ENCODE measurements at regions not wholly inside any gene's neighbourhood (a gene's known extent, or its start where the extent isn't known, plus 50 kb on each side); places are given as distances from the start of the nearest gene placed in this dataset.

DNA sequence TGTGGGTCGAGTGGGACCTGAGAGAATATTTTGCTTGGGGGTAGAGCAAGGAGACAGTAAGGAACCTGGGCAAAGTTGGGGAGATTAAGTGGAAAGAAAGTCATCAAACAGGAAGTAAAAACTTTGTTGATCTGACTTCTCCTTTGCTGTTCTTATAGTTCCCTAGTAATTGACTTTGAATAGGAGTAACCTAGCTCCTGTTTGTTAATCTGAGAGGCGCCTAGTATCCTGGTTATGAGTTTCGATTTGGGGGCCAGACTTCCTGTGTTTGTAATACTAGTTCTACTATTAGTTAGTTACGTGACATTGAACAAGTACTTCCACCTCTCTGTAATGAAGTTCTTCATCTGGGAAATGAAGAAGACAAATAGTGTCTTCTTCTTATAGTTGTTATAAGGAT, 99.1 kb downstream of the ZNF365 start:
- POLR2A ChIA-PET (ENCODE audit: unreplicated experiment) = no interaction called here
- no TSS peak for BruUV-seq (replicated peaks)

DNA sequence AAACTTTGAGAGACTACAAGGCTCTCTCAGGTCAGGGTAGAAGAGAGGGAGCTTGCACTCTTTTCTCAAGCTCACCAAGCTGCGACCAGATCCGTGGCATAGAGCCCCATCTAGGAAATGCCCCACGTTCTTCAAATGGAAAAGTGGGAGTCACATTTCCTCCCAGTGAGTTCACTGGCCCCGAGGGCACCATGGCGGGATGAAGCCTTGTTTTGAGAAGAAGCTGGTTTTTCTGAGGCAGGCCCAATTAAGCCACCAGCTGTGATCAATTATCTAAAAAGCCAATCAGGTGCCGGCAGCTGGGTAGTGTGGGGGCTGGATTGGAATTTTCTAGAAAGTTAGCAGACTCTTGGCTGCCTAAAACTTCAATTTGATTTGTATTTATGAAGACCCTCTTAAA, 101.4 kb downstream of the ZNF365 start:
- H3K9me2 ChIP-seq (replicated peaks; ENCODE audit: low read length) = peaks cover 7% of the 10 kb centered on the region; the same call in 1 of the 2 replicates
- no peak overlapping the region for H3K27ac ChIP-seq (ENCODE audit: low read length)
- CTCF ChIA-PET = interaction anchor here (0.7 kb wide), 1 partner anchor 225 kb away, joined by 3 read pairs; no protein-coding TSS in a partner anchor
- no peak overlapping the region for H2AFZ ChIP-seq (ENCODE audit: low read length)
- H3F3A ChIP-seq (ENCODE audit: low read length, unreplicated experiment) = no peaks in the 10 kb centered on the region
- TF ChIP-seq EZH2 (IDR thresholded peaks at IDR 0.05; ENCODE audit: low read length, unreplicated experiment) = no peak
- TF ChIP-seq, protein P1, sequence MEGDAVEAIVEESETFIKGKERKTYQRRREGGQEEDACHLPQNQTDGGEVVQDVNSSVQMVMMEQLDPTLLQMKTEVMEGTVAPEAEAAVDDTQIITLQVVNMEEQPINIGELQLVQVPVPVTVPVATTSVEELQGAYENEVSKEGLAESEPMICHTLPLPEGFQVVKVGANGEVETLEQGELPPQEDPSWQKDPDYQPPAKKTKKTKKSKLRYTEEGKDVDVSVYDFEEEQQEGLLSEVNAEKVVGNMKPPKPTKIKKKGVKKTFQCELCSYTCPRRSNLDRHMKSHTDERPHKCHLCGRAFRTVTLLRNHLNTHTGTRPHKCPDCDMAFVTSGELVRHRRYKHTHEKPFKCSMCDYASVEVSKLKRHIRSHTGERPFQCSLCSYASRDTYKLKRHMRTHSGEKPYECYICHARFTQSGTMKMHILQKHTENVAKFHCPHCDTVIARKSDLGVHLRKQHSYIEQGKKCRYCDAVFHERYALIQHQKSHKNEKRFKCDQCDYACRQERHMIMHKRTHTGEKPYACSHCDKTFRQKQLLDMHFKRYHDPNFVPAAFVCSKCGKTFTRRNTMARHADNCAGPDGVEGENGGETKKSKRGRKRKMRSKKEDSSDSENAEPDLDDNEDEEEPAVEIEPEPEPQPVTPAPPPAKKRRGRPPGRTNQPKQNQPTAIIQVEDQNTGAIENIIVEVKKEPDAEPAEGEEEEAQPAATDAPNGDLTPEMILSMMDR (conservative IDR thresholded peaks at IDR 0.05; ENCODE audit: low read depth, low read length) = no peak
- TF ChIP-seq EZH2phosphoT487 (IDR thresholded peaks at IDR 0.05; ENCODE audit: borderline replicate concordance, low read length) = no peak
- H3K4me2 ChIP-seq (ENCODE audit: low read length) = no peak overlapping the region
- no peaks in the 10 kb centered on the region for H3K27me3 ChIP-seq (ENCODE audit: low read length)
- BruUV-seq (replicated peaks) = no TSS peak
- no peaks in the 10 kb centered on the region for H4K20me1 ChIP-seq (ENCODE audit: low read length)
- POLR2A ChIA-PET (ENCODE audit: unreplicated experiment) = no interaction called here
- H3K79me2 ChIP-seq (ENCODE audit: low read length) = no peaks in the 10 kb centered on the region
- no peak overlapping the region for H3K9ac ChIP-seq (ENCODE audit: low read length)
- H3K4me3 ChIP-seq (ENCODE audit: low read length) = no peak overlapping the region
- ATAC-seq = no peak
- no peaks in the 10 kb centered on the region for H3K4me1 ChIP-seq (ENCODE audit: insufficient read depth, low read length)
- no peak for DNase-seq
- no peaks in the 10 kb centered on the region for H3K9me3 ChIP-seq (ENCODE audit: low read length)
- intact Hi-C loops (cut with micrococcal nuclease) = no loop called here
- no peaks in the 10 kb centered on the region for H3K36me3 ChIP-seq (ENCODE audit: low read depth, low read length)

More for the DNA sequence above, 99.1 kb downstream of the ZNF365 start:
- H3K4me3 ChIP-seq (ENCODE audit: low read length) = no peak overlapping the region
- intact Hi-C loops (cut with micrococcal nuclease) = no loop called here
- TF ChIP-seq EZH2phosphoT487 (IDR thresholded peaks at IDR 0.05; ENCODE audit: borderline replicate concordance, low read length) (no peak), EZH2 (IDR thresholded peaks at IDR 0.05; ENCODE audit: low read length, unreplicated experiment) (no peak)
- TF ChIP-seq, protein P1 (conservative IDR thresholded peaks at IDR 0.05; ENCODE audit: low read depth, low read length) = no peak
- no peaks in the 10 kb centered on the region for H4K20me1 ChIP-seq (ENCODE audit: low read length)
- no peaks in the 10 kb centered on the region for H3K79me2 ChIP-seq (ENCODE audit: low read length)
- H3K4me2 ChIP-seq (ENCODE audit: low read length) = no peak overlapping the region
- H2AFZ ChIP-seq (ENCODE audit: low read length) = no peak overlapping the region
- no peak for ATAC-seq
- H3F3A ChIP-seq (ENCODE audit: low read length, unreplicated experiment) = no peaks in the 10 kb centered on the region
- H3K9me3 ChIP-seq (ENCODE audit: low read length) = no peaks in the 10 kb centered on the region
- no peaks in the 10 kb centered on the region for H3K27me3 ChIP-seq (ENCODE audit: low read length)
- CTCF ChIA-PET = no interaction called here
- no peaks in the 10 kb centered on the region for H3K4me1 ChIP-seq (ENCODE audit: insufficient read depth, low read length)
- no peaks in the 10 kb centered on the region for H3K36me3 ChIP-seq (ENCODE audit: low read depth, low read length)
- H3K9ac ChIP-seq (ENCODE audit: low read length) = no peak overlapping the region
- H3K9me2 ChIP-seq (replicated peaks; ENCODE audit: low read length) = peaks cover 7% of the 10 kb centered on the region; the same call in 1 of the 2 replicates
- DNase-seq = no peak
- H3K27ac ChIP-seq (ENCODE audit: low read length) = no peak overlapping the region

- Histone ChIP-seq H3K9me2 (replicated peaks; ENCODE audit: low read length) (peaks cover 5% of the 10 kb centered on the region; the same call in 1 of the 2 replicates), H3K27ac (ENCODE audit: low read length) (no peak overlapping the region), H3K27me3 (ENCODE audit: low read length) (no peaks in the 10 kb centered on the region), H2AFZ (ENCODE audit: low read length) (no peak overlapping the region), H4K20me1 (ENCODE audit: low read length) (no peaks in the 10 kb centered on the region), H3K36me3 (ENCODE audit: low read depth, low read length) (no peaks in the 10 kb centered on the region), H3F3A (ENCODE audit: low read length, unreplicated experiment) (no peaks in the 10 kb centered on the region), H3K79me2 (ENCODE audit: low read length) (no peaks in the 10 kb centered on the region), H3K4me1 (ENCODE audit: insufficient read depth, low read length) (no peaks in the 10 kb centered on the region), H3K4me2 (ENCODE audit: low read length) (no peak overlapping the region), H3K4me3 (ENCODE audit: low read length) (no peak overlapping the region), H3K9ac (ENCODE audit: low read length) (no peak overlapping the region), H3K9me3 (ENCODE audit: low read length) (no peaks in the 10 kb centered on the region)
- CTCF ChIA-PET = no interaction called here
- intact Hi-C loops (cut with micrococcal nuclease) = no loop called here
- no TSS peak for BruUV-seq (replicated peaks)
- DNase-seq (no peak), ATAC-seq (no peak)
- no peak for TF ChIP-seq EZH2 (IDR thresholded peaks at IDR 0.05; ENCODE audit: low read length, unreplicated experiment)
- TF ChIP-seq EZH2phosphoT487 (IDR thresholded peaks at IDR 0.05; ENCODE audit: borderline replicate concordance, low read length) = no peak
- TF ChIP-seq, protein P1 (conservative IDR thresholded peaks at IDR 0.05; ENCODE audit: low read depth, low read length) = no peak
- POLR2A ChIA-PET (ENCODE audit: unreplicated experiment) = no interaction called here
These were observed 105.4 kb downstream of the ZNF365 start for GRCh38 chr10:62479523-62479922.
